HG03469 (cell line): ENCODE measurements at regions not wholly inside any gene's neighbourhood (a gene's known extent, or its start where the extent isn't known, plus 50 kb on each side); places are given as distances from the start of the nearest gene placed in this dataset.
"Not testable (repeated sequence)": the region's sequence is repeated elsewhere in the genome, so short reads cannot be mapped to it uniquely, and the experiment has no call there.

Experiments
- ATAC-seq: cut with Tn5 transposase; IDR thresholded peaks from one replicate; pipeline ENCODE4 v1.9.1; 2021; ENCODE audit warnings: mild to moderate bottlenecking, moderate library complexity, moderate number of reproducible peaks; ENCODE audit not compliant: unreplicated experiment

- ATAC-seq, result no peak
Observed at GRCh38 chr10:130696870-130697269, 560.7 kb downstream of the GLRX3 start.

- no peak for ATAC-seq
Observed at GRCh38 chr10:130707389-130707979, 571.3 kb downstream of the GLRX3 start.

DNA sequence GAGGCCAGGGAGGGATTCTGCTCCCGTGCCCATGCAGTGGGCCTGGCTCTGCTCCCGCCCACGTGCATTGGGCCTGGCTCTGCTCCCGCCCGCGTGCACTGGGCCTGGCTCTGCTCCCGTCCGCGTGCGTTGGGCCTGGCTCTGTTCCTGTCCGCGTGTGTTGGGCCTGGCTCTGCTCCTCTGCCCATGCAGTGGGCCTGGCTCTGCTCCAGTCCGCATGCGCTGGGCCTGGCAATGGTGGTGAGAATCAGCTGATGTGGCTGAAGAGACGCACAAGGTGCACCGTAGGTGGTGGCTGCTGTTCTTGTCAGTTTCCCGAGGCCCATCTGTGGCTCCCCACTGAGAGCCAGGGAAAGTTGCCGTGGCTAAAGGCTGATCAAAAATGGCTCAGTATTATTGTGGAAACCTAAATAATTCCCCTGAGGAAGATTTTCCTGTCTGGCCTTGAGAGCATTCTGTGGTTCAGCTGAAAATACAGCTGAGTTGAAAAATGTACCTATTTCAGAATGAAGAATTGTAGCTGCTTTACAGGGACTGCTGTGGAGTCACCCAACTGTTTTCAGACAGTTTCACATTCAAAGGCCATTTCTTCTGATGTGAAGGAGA is 572.4 kb downstream of the GLRX3 start:
- no peak for ATAC-seq

GRCh38 chr10:130709415-130709814 is 573.2 kb downstream of the GLRX3 start:
- ATAC-seq, result no peak

GRCh38 chr10:130711072-130711471 is 574.9 kb downstream of the GLRX3 start:
- no peak for ATAC-seq

DNA sequence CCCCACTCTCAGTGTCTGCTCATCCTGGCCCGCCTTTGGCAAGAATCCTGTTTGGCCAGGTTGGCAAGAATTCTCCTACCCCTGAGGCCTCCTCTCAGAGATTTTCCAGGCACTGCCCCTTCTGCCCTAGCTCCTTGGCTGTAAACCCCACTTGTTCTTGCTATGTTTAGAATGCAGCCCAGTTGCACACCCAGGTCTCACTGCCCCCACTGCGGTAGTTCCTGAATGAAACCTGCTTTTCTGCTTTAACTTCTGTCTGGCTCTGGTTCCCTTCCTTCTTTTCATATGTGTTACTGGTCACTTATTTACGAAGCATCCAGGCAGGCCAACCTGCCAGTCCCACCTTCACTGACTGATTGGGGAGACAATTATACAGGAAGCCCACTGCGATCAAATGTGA is 576.9 kb downstream of the GLRX3 start:
- ATAC-seq, result no peak

DNA sequence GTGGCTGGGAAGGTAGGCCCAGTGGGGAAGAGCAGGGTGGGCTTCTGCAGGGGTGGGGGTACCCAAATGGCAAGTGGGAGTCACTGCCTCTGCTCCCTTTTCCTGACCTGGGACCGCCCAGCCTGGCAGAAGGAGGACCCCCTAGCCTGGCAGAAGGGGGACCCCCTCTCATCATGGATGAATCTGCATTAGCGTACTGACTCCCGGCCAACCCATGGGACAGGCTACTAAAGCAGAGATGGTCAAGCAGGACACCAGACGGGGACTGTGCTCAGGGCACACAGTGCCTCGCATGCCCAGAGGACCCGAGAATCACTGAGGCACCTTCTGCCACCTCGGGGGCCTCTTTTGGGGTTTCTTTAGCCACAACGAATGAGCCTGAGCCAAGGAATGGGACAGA is 577.5 kb downstream of the GLRX3 start:
- ATAC-seq, result no peak

GRCh38 chr10:130714742-130715467 is 578.7 kb downstream of the GLRX3 start:
- no peak for ATAC-seq

DNA sequence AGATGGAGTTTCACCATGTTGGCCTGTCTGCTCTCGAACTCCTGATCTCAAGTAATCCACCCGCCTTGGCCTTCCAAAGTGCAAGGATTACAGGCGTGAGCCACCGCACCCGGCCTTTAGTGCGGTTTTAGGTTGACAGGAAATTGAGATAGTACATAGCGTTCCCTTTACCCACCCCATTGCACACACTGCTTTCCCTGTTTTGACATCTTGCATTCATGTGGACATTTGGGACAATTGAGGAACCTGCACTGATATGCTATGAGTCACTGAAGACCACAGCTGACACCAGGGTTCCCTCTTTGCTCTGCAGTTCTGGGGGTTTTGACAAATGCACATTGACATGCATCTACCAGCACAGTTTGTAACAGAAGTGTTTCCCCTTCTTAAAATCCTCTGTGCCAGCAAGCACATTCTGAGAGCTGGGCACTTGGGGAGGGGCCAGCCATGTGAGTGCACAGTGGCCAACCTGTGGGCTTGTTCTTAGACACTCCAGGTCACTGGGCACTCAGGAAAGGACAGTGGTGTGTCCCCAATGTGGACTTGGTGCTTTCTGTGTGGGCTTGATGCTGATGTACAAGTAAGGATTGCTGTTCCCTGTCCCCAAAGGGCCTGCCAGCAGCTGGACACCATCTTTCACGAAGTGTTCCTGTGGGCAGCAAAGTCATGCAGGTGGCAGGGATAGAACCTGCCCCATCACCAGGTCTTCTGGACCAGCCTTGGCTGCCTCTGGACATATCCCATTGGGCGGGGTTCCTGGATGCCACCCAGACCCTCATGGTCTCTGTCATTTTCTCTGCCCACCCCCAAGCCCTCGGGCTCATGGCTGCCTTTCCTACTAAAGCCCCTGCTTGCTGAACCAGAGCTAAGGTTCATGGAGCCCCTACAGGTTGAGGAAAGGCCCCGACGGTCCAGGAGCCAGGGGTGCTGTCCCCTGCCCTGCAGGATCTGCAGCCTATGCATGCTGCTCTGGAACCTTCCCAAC is 579.8 kb downstream of the GLRX3 start:
- no peak for ATAC-seq

DNA sequence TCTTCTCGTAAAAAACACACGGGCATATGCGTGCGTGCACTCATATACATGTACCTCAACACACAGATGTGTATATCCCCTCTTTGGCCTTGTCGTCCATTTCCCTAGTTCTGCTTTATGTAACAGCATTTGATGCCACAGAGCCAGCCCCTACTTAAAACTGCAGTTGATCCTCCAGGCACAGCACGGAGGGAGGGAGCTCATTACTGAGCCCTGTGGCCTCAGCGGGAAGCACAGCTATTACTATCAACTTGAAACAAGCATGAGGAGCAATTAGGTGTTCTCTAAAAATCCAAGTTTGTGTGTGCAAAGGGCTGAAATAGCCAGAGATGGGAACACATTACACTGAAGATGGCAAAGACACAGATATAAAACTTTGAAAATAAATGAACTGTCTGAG is 580.9 kb downstream of the GLRX3 start:
- no peak for ATAC-seq

GRCh38 chr10:130718744-130719447 is 582.7 kb downstream of the GLRX3 start:
- ATAC-seq, result not testable (repeated sequence)

- ATAC-seq, result no peak
Observed at GRCh38 chr10:130719448-130719752, 583.2 kb downstream of the GLRX3 start.

GRCh38 chr10:130720235-130720634 is 584.0 kb downstream of the GLRX3 start:
- no peak for ATAC-seq

GRCh38 chr10:130721971-130722370 is 585.8 kb downstream of the GLRX3 start:
- no peak for ATAC-seq

GRCh38 chr10:130723704-130724103 is 587.5 kb downstream of the GLRX3 start:
- ATAC-seq, result no peak

GRCh38 chr10:130725474-130725970 is 586.0 kb downstream of the TCERG1L start:
- no peak for ATAC-seq

DNA sequence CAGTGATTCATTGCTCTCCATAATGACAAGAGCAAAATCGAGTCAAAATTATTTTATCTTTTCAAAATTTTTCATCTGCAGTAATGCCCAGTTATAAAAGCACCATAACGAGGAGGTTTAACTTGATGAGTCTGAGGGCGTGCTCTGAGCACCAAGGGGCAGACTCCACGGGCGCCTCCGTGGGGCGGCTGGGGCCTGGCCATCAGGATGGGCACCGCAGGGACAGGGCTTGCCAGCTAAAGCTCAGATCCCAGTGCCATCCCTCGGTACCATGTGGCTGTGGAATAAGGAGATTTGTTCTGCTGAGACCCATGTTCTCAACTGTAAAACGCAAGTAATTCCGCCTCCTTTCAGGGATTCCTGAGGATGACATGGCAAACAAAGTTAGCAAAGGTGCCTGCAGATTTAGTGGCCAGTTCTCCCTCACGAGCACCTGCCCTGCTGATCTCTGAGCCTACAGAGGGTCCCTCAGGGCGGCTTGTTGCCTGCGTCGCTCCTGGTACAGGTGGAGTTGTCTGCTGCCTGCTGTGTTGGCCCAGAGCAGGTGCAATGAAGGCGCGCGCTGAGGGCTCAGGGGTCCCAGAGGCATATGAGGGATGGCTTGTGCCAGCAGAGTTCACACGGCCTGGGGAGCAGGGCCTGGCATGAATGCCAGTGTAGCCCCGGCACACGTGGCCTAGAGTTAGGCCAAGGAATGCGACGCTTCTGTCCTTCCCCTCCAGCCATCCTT is 584.4 kb downstream of the TCERG1L start:
- ATAC-seq, result no peak

- ATAC-seq, result no peak
Observed at GRCh38 chr10:130727766-130728490, 583.6 kb downstream of the TCERG1L start.

- no peak for ATAC-seq
Observed at GRCh38 chr10:130728531-130729215, 582.8 kb downstream of the TCERG1L start.
